ENCODE measurements at regions not wholly inside any gene's neighbourhood (a gene's known extent, or its start where the extent isn't known, plus 50 kb on each side); places are given as distances from the start of the nearest gene placed in this dataset.

DNA sequence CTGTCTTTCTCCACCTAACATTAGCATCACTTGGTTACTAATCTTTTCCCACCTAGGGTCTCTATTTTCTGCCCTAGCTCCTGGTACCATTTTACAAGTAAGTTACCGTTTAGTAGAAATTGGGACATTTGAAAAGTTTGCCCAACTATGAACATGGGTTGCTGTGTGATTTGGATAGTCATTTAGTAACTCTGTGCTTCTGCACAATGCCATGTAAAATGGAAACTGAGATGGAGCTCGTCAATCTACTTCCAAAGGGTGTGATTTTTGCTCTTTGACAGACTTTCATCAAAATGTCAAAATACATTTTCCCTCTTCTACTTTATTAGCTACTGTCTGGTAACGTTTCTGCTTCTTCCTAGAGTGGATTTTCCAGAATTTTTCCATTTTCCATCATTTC is 381.5 kb upstream of the B3GALT2 start:
- H3K4me3 ChIP-seq (ENCODE audit: control insufficient read depth, low read depth, low read length): no peak overlapping the region
- TF ChIP-seq, protein P1, sequence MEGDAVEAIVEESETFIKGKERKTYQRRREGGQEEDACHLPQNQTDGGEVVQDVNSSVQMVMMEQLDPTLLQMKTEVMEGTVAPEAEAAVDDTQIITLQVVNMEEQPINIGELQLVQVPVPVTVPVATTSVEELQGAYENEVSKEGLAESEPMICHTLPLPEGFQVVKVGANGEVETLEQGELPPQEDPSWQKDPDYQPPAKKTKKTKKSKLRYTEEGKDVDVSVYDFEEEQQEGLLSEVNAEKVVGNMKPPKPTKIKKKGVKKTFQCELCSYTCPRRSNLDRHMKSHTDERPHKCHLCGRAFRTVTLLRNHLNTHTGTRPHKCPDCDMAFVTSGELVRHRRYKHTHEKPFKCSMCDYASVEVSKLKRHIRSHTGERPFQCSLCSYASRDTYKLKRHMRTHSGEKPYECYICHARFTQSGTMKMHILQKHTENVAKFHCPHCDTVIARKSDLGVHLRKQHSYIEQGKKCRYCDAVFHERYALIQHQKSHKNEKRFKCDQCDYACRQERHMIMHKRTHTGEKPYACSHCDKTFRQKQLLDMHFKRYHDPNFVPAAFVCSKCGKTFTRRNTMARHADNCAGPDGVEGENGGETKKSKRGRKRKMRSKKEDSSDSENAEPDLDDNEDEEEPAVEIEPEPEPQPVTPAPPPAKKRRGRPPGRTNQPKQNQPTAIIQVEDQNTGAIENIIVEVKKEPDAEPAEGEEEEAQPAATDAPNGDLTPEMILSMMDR (conservative IDR thresholded peaks at IDR 0.05; ENCODE audit: control insufficient read depth, insufficient read depth, low read depth, low read length): no peak
- DNase-seq (ENCODE audit: low read depth): no peak

DNA sequence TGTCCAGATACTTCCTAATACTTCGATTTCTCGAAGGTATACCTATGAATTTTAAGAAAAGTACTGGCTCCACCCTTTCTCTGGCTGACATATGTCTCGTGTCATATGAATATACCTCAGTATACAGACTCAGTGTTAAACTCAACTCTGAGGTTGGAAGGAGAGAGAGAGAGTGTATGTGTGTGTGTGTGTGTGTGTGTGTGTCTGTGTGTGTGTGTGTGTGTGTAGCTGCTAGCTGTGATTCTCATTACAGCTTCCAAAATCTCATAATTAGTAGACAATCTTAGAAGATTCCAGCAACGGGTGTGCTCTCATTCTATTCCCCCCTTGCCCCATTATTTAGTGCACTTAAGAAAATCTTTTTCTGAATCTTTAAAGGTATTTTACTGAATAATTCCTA is 380.3 kb upstream of the B3GALT2 start:
- TF ChIP-seq, protein P1 (conservative IDR thresholded peaks at IDR 0.05; ENCODE audit: control insufficient read depth, insufficient read depth, low read depth, low read length): no peak
- no peak for DNase-seq (ENCODE audit: low read depth)
- H3K4me3 ChIP-seq (ENCODE audit: control insufficient read depth, low read depth, low read length): no peak overlapping the region

DNA sequence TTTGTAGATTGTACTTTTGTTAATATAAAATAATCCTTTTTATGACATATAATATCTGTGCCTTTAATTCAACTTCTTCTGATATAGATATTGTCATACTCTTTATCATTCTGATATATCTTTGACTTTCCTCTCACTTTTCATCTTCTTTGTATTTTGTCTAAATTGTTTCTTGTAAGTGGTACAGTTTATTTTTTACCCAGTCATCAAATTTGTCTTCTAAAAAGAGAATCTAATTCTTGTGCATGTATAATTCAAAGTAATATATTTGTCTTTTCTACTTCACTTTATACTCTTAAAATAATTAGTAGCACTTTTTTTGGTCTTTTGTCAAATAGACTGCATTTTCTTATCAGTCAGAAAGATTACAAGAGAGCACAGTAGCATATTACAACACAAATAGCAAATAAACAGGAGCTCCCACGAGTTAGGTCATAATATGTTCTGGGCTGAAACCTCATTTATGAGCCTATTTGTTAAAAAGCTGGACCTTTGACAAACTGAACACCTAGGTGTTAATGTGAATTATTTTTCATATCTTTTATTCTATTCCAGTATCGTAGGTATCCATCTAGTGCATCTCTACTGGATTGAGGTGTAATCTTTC is 379.7 kb upstream of the B3GALT2 start:
- H3K4me3 ChIP-seq (ENCODE audit: control insufficient read depth, low read depth, low read length): no peak overlapping the region
- DNase-seq (ENCODE audit: low read depth): no peak
- TF ChIP-seq, protein P1 (conservative IDR thresholded peaks at IDR 0.05; ENCODE audit: control insufficient read depth, insufficient read depth, low read depth, low read length): no peak

DNA sequence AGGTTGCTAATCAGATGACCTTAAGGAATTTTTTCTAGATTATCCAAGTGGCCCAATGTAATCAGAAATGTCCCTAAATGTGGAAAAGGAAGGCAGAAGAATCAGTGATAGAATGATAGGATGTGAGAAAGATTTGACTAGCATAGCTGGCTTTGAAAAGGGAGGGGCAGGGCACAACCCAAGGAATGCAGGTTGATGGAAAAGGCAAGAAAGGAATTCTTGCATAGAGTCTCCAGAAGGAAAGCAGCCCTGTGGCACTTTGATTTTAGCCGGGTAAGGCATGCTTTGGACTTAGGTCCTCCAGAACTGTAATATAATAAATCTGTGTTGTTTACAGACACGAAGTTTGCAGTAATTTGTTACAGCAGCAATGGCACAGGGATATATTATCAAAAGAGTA is 375.7 kb upstream of the B3GALT2 start:
- H3K4me3 ChIP-seq (ENCODE audit: control insufficient read depth, low read depth, low read length): no peak overlapping the region
- TF ChIP-seq, protein P1 (conservative IDR thresholded peaks at IDR 0.05; ENCODE audit: control insufficient read depth, insufficient read depth, low read depth, low read length): no peak
- DNase-seq (ENCODE audit: low read depth): no peak

DNA sequence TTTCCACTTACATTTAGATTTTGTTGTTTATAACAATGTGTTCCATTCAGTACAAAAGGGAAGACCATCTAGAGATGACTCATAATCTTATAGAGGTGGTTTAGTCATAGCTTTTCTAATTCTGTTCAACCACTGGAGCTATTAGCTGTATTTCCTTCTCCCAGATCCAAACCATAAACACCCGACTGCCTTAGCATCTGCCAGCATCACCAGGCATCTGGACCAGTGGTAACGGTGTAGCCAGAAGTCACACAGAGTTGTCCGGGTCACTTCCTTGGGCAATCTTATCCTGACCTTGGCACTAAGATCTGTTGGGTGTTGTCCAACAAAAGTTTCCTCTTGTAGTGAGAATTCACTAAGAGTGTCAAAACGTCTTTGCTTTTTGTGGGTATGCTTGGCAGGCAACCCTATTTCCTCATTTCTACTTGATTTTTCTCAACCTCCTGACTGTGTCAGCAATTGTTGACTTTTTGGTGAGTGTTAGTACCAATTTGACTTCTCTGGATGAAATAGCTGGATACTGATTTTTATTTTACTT is 372.1 kb upstream of the B3GALT2 start:
- DNase-seq (ENCODE audit: low read depth): peak; percentile 58
- H3K4me3 ChIP-seq (ENCODE audit: control insufficient read depth, low read depth, low read length): no peak overlapping the region
- TF ChIP-seq, protein P1 (conservative IDR thresholded peaks at IDR 0.05; ENCODE audit: control insufficient read depth, insufficient read depth, low read depth, low read length): no peak

DNA sequence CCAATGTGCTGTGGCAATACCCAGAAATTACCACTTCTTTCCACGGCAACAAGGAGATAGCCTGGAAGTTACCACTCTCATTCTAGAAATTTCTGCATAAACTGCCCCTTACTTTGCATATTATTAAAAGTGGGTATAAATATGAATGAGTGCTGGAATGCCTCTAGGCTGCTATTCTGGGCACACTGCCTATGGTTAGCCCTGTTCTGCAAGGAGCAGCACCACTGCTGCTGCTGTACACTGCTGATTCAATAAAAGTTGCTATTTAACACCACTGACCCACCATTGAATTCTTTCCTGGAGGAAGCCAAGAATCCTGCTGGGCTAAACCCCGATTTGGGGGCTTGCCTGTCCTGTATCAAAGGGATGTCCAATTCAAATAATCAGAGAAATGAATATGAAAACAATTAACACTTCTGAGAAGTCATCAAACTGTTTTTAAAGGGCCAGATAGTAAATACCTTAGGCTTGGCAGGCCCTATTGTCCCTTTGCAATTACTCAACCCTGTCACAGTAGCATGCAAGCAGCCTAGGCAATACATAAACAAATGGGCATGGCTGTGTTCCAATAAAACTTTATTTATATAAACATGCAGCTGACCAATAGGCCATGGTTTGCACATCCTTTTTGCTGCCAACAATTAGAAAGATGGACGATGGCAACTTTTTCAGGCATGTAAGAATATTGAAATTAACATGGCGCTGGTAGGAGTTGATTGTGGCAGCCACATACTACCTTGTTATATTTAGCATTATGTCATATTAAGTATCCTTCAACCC is 369.4 kb upstream of the B3GALT2 start:
- no peak overlapping the region for H3K4me3 ChIP-seq (ENCODE audit: control insufficient read depth, low read depth, low read length)
- TF ChIP-seq, protein P1 (conservative IDR thresholded peaks at IDR 0.05; ENCODE audit: control insufficient read depth, insufficient read depth, low read depth, low read length): no peak
- DNase-seq (ENCODE audit: low read depth): no peak
